Kidney (tissue), 13 donors: ENCODE measurements at regions not wholly inside any gene's neighbourhood (a gene's known extent, or its start where the extent isn't known, plus 50 kb on each side); places are given as distances from the start of the nearest gene placed in this dataset.
A peak's percentile ranks its signal among the peaks of the same experiment; 100 is the strongest.

ENCODE experiments used
- DNase-seq, 5 donors: peaks; one replicate each; pipeline ENCODE4 v3.0.0-alpha.2; 2013 to 2020
- FAIRE-seq: peaks from 2 replicates; lab custom pipeline; 2012; peaks lifted over from hg19 to GRCh38; lab: Jason Lieb, UNC
- H3K27ac ChIP-seq, 2 donors: one replicate each; pipeline ENCODE4 v1.7.0; 2013; ENCODE audit warnings: low read depth in 2 of 2, low read length in 2 of 2, inconsistent platforms in 1 of 2
- H3K27me3 ChIP-seq: one replicate; pipeline ENCODE4 v1.7.1; 2013; ENCODE audit warnings: low read length, inconsistent platforms; ENCODE audit not compliant: control insufficient read depth, insufficient read depth
- H3K36me3 ChIP-seq, 3 donors: one replicate each; pipeline versions ENCODE4 v1.7.0 to v1.7.1; 2013; ENCODE audit warnings: low read length in 3 of 3, control low read depth in 1 of 3, inconsistent platforms in 1 of 3; ENCODE audit not compliant: insufficient read depth in 3 of 3, control insufficient read depth in 2 of 3
- H3K4me1 ChIP-seq, 3 donors: one replicate each; pipeline versions ENCODE4 v1.7.0 to v1.7.1; 2013; ENCODE audit warnings: low read length in 3 of 3, inconsistent platforms in 1 of 3, low read depth in 1 of 3; ENCODE audit not compliant: control insufficient read depth in 2 of 3, insufficient read depth in 2 of 3
- H3K4me3 ChIP-seq, 3 donors: one replicate each; pipeline versions ENCODE4 v1.7.0 to v1.8.1; 2013; ENCODE audit warnings: low read length in 3 of 3, control low read depth in 1 of 3, inconsistent platforms in 1 of 3
- H3K9ac ChIP-seq, 3 donors: one replicate each; pipeline versions ENCODE4 v1.7.0 to v1.7.1; 2013; ENCODE audit warnings: low read length in 3 of 3, control low read depth in 1 of 3, inconsistent platforms in 1 of 3
- H3K9me3 ChIP-seq, 3 donors: one replicate each; pipeline versions ENCODE4 v1.7.0 to v1.7.1; 2013; ENCODE audit warnings: low read length in 3 of 3, control low read depth in 1 of 3, inconsistent platforms in 1 of 3; ENCODE audit not compliant: control insufficient read depth in 2 of 3, insufficient read depth in 1 of 3
- CTCF ChIP-seq: IDR thresholded peaks from 3 replicates; pipeline ENCODE4 v1.5.1; 2012; ENCODE audit warnings: mild to moderate bottlenecking, moderate library complexity, borderline replicate concordance; ENCODE audit not compliant: insufficient read depth; ENCODE audit errors: extremely low read depth
- intact Hi-C: fragments of 100-400 bp; cut with DNase I; formaldehyde crosslinking; loops from one replicate; pipeline ENCODE4 v1.11.1; 2022
- donor health status: control.
- donor health status: control.
- donor health status: control.
- donor health status: control.
- donor health status: control.
- donor health status: DM: yes; HTN: yes; CAD: no.
- donor health status: Normal renal cell carcinoma (clear cell type).

GRCh38 chr2:120932881-120933280 lies 197.2 kb downstream of the GLI2 start:
- Histone ChIP-seq H3K27ac (no peak overlapping the region), H3K9me3 (no peaks in the 10 kb centered on the region), H3K4me3 (no peak overlapping the region), H3K27me3 (no peaks in the 10 kb centered on the region), H3K36me3 (no peaks in the 10 kb centered on the region), H3K9ac (no peak overlapping the region), H3K4me1 (peaks cover 0 to 2% (median 0%) of the 10 kb centered on the region in 3 donors)
- no peak for FAIRE-seq
- peak in 1 of 5 donors; percentile 46 for DNase-seq
- intact Hi-C loops: no loop called here
- TF ChIP-seq CTCF: no peak

- H3K4me3 ChIP-seq: no peak overlapping the region
- no peaks in the 10 kb centered on the region for H3K27me3 ChIP-seq
- DNase-seq: peak in 1 of 5 donors; percentile 29
- no peaks in the 10 kb centered on the region for H3K9me3 ChIP-seq
- FAIRE-seq: no peak
- intact Hi-C loops: no loop called here
- H3K4me1 ChIP-seq: peaks cover 0 to 5% (median 0%) of the 10 kb centered on the region in 3 donors
- no peaks in the 10 kb centered on the region for H3K36me3 ChIP-seq
- no peak overlapping the region for H3K9ac ChIP-seq
- no peak for TF ChIP-seq CTCF
- no peak overlapping the region for H3K27ac ChIP-seq
Observed at GRCh38 chr2:120933693-120934573, 198.3 kb downstream of the GLI2 start.

DNA sequence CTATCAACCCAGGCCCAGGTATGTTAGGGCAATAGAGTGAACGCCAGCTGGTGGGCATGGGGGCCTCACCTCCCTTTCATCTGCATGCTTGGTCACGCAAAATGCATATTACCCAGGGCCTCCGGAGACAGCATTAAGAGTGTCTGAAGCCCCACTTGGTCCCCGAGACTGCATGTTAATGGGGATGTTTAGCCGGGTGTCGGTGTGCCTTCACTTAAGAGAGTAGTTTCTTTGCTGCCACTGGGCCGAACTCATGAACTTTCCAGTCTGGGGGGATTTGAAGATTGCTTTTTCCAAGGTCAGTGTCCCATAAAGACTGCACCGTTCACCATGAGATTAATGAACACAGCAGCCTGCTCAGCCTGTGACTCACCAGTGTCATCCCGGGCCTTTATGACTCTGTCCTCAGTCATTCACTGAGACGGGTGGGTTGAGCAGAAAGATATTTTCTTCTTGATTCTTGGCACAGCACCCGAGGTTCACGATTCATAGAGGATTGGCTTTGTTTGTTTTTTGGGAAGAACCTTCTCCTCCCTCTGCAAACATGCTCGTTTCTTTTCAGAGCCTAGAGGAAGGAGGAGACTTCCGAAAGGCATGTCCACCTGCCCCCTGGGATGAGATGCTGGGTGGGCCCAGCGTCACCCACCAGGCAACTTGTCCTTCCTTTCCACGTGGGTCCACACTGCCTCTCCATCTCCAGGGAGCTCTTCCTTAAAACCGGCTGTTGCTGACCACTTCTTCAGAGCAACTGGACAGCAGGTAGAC lies 199.1 kb downstream of the GLI2 start:
- intact Hi-C loops: no loop called here
- FAIRE-seq: no peak
- no peak for TF ChIP-seq CTCF

More for the DNA sequence above, 199.1 kb downstream of the GLI2 start:
- peak in 1 of 5 donors; percentile 22 for DNase-seq
- Histone ChIP-seq H3K9ac (no peak overlapping the region), H3K27ac (peak overlapping the region; percentile 7 to 54), H3K36me3 (no peaks in the 10 kb centered on the region), H3K4me3 (no peak overlapping the region), H3K9me3 (no peaks in the 10 kb centered on the region), H3K4me1 (peaks cover 0 to 5% (median 0%) of the 10 kb centered on the region in 3 donors), H3K27me3 (no peaks in the 10 kb centered on the region)
